ENCODE measurements at regions not wholly inside any gene's neighbourhood (a gene's known extent, or its start where the extent isn't known, plus 50 kb on each side); places are given as distances from the start of the nearest gene placed in this dataset.

DNA sequence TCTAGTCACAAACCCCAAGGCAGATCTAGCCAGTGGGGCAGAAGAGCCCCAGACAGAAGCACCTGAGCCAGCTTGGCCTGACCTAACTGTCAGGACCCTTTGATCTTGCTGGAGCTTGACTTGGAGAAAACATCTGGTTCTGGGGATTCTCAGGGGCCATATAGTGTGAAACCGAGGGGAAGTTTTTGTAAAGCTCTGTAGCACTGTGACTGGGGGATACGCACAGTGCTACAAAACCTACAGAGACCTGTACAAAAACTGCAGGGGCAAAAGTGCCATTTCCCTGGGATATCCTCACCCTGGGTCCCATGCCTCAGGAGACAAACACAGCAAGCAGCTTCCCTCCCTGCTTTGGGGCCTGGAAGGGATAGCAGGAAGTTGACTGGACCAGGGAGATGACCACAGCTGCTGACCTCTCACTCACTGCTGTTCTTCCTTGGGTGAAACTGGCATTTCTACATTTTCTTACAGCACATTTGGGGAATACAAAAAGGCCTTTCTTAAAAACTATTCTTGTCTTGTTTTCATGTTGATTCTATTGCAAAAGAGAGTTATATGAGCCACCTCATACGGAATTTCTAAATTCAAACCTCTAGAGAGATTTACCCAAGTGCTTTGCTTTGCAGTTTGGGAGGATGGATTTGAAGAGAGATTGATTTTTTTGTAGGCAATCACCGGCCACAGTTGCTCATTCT lies 140.0 kb downstream of the DAD1 start:
- Histone ChIP-seq H3K9ac (ENCODE audit: low read length) (no peak overlapping the region), H3K27me3 (ENCODE audit: control insufficient read depth, insufficient read depth, low read length) (no peaks in the 10 kb centered on the region)

DNA sequence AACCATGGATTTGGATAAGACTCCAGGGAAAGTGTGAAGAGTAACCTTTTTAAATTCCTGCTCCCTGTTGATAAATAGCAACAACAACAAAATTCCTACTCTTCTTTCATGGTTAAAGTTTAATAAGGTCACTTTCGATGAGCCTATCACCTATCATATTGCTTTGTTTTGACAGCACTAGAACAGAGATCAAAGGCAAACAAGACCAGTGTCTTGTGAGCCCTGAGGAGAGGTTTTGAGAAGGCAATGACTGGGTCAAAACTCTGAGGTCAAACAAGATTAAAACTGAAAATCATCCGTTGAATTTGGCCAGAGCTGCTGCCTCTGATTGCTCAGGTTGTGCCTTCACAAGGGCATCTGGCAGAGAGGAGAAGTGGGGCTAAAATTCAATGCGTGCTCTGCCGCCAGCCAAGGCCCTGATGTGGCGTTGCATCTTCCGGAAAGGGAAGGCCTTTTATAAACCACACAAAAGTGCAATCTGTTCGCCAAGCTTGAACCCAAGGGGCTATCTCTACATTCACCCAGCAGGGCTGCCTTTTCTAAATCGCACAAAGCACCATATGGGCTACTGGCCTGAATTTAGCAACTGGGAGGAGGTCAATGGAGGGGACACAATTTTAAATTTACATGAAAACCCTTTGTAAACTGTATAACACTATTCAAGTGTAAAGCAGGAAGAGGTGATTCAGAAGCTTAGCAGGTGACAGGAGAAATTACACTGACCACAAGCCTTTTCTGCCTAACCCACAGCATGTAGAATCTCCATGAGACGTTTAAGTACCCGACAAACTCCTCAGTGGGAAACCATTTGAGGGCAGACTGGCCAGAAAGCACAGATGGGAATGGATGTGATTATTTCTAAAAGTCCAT lies 140.8 kb downstream of the DAD1 start:
- H3K27ac ChIP-seq (ENCODE audit: low read depth, low read length): no peak overlapping the region
- no peak overlapping the region for H3K9ac ChIP-seq (ENCODE audit: low read length)
- H3K9me3 ChIP-seq (ENCODE audit: control insufficient read depth, insufficient read depth, low read depth, low read length): no peaks in the 10 kb centered on the region
- H3K4me3 ChIP-seq (ENCODE audit: low read depth, low read length): no peak overlapping the region
- peaks cover 6% of the 10 kb centered on the region for H3K4me1 ChIP-seq (ENCODE audit: control insufficient read depth, insufficient read depth, low read length)
- H3K27me3 ChIP-seq (ENCODE audit: control insufficient read depth, insufficient read depth, low read length): no peaks in the 10 kb centered on the region
- no peaks in the 10 kb centered on the region for H3K36me3 ChIP-seq (ENCODE audit: control insufficient read depth, insufficient read depth, low read length)

More for the DNA sequence above, 140.0 kb downstream of the DAD1 start:
- no peaks in the 10 kb centered on the region for H3K9me3 ChIP-seq (ENCODE audit: control insufficient read depth, insufficient read depth, low read depth, low read length)
- H3K27ac ChIP-seq (ENCODE audit: low read depth, low read length): no peak overlapping the region
- H3K4me1 ChIP-seq (ENCODE audit: control insufficient read depth, insufficient read depth, low read length): peaks cover 6% of the 10 kb centered on the region
- H3K36me3 ChIP-seq (ENCODE audit: control insufficient read depth, insufficient read depth, low read length): no peaks in the 10 kb centered on the region
- H3K4me3 ChIP-seq (ENCODE audit: low read depth, low read length): no peak overlapping the region

DNA sequence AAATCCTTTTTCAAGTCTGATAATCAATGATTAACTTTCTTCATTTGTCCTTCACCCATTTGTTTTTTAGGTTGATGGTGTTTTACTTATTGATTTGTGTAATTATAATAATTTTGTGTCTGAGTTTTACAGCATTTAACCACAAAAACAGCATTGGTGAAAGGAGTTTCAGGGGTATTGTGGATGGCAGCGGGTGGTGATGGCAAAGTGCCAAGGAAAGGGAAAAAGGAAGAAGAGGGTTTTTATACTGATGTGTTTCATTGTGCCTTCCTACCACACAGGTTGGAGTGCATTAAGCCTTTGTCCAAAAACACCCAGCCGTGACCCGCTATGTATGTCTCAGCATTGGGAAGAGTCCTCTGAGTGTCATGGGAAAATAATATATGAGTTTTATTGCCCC lies 150.3 kb downstream of the DAD1 start:
- Histone ChIP-seq H3K27ac (ENCODE audit: low read depth, low read length) (no peak overlapping the region), H3K9ac (ENCODE audit: low read length) (no peak overlapping the region), H3K4me1 (ENCODE audit: control insufficient read depth, insufficient read depth, low read length) (no peaks in the 10 kb centered on the region), H3K36me3 (ENCODE audit: control insufficient read depth, insufficient read depth, low read length) (no peaks in the 10 kb centered on the region), H3K27me3 (ENCODE audit: control insufficient read depth, insufficient read depth, low read length) (no peaks in the 10 kb centered on the region), H3K4me3 (ENCODE audit: low read depth, low read length) (no peak overlapping the region), H3K9me3 (ENCODE audit: control insufficient read depth, insufficient read depth, low read depth, low read length) (no peaks in the 10 kb centered on the region)

DNA sequence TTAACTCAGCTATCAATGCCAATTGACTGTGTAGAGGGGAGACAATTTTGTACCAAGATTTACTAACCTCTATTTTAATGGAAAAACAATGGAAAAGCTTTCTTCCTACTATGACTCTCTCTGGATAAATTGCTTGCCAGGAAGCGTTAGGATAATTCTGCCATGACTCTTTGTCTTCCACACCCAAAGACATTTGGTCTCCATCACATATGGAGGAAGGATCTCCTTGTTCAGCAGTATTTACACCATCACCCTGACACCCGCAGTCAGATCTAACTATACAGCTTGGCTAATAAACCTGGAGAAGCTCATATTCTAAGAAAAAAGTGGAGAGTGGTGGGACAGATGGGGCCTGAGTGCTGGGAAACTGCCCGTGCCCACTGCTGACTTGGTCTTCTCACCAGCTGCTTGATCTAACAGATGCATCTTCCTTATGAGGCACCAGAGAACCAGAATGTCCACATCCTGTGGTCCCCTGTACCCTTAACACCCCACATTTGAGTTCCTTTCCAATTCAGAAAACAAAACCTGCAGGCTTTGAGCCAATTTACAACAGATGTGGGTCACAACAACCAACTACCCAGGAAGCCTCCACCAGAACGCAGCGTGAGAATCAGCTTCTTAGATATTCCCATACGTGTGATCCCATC lies 154.0 kb downstream of the DAD1 start:
- Histone ChIP-seq H3K36me3 (ENCODE audit: control insufficient read depth, insufficient read depth, low read length) (no peaks in the 10 kb centered on the region), H3K9me3 (ENCODE audit: control insufficient read depth, insufficient read depth, low read depth, low read length) (no peaks in the 10 kb centered on the region), H3K9ac (ENCODE audit: low read length) (no peak overlapping the region), H3K4me3 (ENCODE audit: low read depth, low read length) (no peak overlapping the region), H3K27me3 (ENCODE audit: control insufficient read depth, insufficient read depth, low read length) (no peaks in the 10 kb centered on the region), H3K4me1 (ENCODE audit: control insufficient read depth, insufficient read depth, low read length) (no peaks in the 10 kb centered on the region), H3K27ac (ENCODE audit: low read depth, low read length) (no peak overlapping the region)

DNA sequence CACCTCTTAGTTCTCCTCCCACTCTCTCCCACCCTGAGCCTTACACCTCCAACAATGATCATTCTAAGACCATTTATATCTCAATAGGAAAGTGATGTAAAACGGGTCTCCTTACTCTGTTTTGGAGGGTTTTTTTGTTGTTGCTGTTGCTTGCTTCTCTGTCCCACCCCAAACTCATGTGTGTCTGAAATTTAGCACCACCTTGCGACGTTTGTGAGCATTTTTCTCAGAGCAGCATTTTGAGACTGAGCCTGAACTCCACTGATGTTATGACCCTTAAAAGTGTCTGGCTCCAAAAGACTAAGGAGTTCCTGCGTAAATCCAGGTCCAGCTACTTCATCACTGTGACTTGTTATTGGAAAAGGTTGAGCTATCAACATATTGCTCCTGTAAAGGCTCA lies 155.0 kb downstream of the DAD1 start:
- Histone ChIP-seq H3K9ac (ENCODE audit: low read length) (no peak overlapping the region), H3K27me3 (ENCODE audit: control insufficient read depth, insufficient read depth, low read length) (no peaks in the 10 kb centered on the region), H3K4me3 (ENCODE audit: low read depth, low read length) (no peak overlapping the region), H3K9me3 (ENCODE audit: control insufficient read depth, insufficient read depth, low read depth, low read length) (no peaks in the 10 kb centered on the region), H3K27ac (ENCODE audit: low read depth, low read length) (no peak overlapping the region), H3K4me1 (ENCODE audit: control insufficient read depth, insufficient read depth, low read length) (no peaks in the 10 kb centered on the region), H3K36me3 (ENCODE audit: control insufficient read depth, insufficient read depth, low read length) (no peaks in the 10 kb centered on the region)

DNA sequence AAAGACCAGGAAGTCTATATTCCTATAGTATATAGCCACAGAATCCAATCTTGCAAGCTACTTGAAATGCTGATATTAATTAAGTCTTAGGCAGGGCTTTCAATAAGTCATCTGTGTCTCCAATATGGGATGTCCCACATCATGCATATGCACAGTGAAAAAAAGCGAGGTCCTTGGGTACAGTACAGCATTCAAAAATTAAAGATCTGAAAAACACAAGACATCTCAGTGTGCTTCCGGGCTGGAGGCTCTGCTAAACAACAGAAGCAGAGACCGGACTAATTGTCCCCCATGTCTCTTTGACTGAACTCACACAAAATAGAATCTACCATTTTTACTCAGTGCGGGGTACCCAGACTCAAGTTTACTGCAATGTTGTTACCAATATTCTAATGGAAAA lies 156.0 kb downstream of the DAD1 start:
- H3K27me3 ChIP-seq (ENCODE audit: control insufficient read depth, insufficient read depth, low read length): no peaks in the 10 kb centered on the region
- no peaks in the 10 kb centered on the region for H3K9me3 ChIP-seq (ENCODE audit: control insufficient read depth, insufficient read depth, low read depth, low read length)
- no peaks in the 10 kb centered on the region for H3K4me1 ChIP-seq (ENCODE audit: control insufficient read depth, insufficient read depth, low read length)
- H3K9ac ChIP-seq (ENCODE audit: low read length): no peak overlapping the region
- no peak overlapping the region for H3K4me3 ChIP-seq (ENCODE audit: low read depth, low read length)
- no peak overlapping the region for H3K27ac ChIP-seq (ENCODE audit: low read depth, low read length)
- no peaks in the 10 kb centered on the region for H3K36me3 ChIP-seq (ENCODE audit: control insufficient read depth, insufficient read depth, low read length)

DNA sequence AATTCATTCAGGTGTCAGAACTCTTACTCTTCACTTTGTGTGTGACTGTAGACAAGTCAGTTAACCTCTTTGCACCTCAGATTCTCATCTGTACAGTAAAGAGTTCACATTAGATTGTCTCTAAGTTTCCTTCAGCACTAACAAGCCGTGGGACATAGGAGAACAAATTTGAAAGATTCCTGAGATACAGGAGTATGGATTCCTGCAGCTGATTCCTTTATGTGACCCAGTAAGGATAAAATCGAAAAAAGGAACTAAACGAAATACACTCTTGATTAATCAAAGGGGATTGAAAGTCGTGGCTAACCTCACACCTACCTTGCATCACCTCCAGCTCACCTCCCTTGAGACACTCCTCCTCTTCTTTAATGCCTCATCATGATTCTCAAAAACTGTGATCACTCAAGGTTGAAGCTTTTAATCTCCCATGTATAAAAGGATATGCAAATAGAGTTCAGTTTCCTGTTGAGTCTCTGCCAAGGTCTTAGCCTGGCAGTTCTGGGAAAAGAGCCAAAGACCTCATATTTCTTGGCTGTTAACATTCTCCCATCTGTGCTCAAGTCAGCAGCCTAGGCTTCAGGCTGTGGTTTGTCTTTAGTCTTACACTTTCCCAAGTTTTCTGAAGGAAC lies 156.6 kb downstream of the DAD1 start:
- no peaks in the 10 kb centered on the region for H3K27me3 ChIP-seq (ENCODE audit: control insufficient read depth, insufficient read depth, low read length)
- no peaks in the 10 kb centered on the region for H3K9me3 ChIP-seq (ENCODE audit: control insufficient read depth, insufficient read depth, low read depth, low read length)
- H3K4me3 ChIP-seq (ENCODE audit: low read depth, low read length): no peak overlapping the region
- no peaks in the 10 kb centered on the region for H3K36me3 ChIP-seq (ENCODE audit: control insufficient read depth, insufficient read depth, low read length)
- H3K9ac ChIP-seq (ENCODE audit: low read length): no peak overlapping the region
- no peaks in the 10 kb centered on the region; the same call in 1 of the 2 replicates for H3K4me1 ChIP-seq (ENCODE audit: control insufficient read depth, insufficient read depth, low read length)
- H3K27ac ChIP-seq (ENCODE audit: low read depth, low read length): no peak overlapping the region

DNA sequence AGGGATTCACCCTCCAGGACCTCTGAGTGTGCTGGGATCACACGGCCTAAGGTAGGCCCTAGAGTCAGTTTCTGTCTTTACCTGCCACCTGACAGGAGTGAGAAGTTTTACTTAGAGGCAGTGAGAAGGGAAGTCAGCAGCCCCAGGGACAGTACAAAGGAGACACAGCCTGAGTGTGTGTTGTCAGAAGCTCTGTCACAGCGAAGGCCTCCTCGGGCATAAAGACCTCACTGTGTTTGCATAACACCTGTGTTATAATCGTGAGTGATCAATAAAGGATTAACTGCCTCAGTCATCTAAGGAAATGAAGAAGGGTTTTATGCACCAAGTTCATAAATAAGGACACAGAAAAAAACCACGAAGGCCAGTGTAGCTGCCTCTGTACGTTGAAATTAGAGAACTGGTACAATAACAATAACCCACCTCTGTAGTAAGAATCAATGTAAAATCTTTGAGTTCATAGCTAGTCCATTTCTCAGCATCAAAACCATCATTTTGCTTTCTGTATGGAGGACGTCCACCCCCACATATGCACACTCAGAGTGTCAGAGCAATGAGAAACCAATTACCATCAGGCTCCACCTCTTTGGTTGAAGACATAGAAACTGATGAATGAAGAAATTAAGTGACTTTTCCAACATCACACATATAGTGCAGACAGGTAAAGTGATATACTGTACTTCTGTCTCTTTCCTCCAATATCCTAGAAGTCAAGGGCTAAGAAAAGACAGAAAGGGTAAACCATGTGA lies 159.3 kb downstream of the DAD1 start:
- no peak overlapping the region for H3K9ac ChIP-seq (ENCODE audit: low read length)
- no peaks in the 10 kb centered on the region for H3K36me3 ChIP-seq (ENCODE audit: control insufficient read depth, insufficient read depth, low read length)
- H3K27me3 ChIP-seq (ENCODE audit: control insufficient read depth, insufficient read depth, low read length): no peaks in the 10 kb centered on the region
- no peak overlapping the region for H3K27ac ChIP-seq (ENCODE audit: low read depth, low read length)
- H3K4me1 ChIP-seq (ENCODE audit: control insufficient read depth, insufficient read depth, low read length): no peaks in the 10 kb centered on the region; the same call in 1 of the 2 replicates
- H3K9me3 ChIP-seq (ENCODE audit: control insufficient read depth, insufficient read depth, low read depth, low read length): no peaks in the 10 kb centered on the region
- H3K4me3 ChIP-seq (ENCODE audit: low read depth, low read length): no peak overlapping the region

DNA sequence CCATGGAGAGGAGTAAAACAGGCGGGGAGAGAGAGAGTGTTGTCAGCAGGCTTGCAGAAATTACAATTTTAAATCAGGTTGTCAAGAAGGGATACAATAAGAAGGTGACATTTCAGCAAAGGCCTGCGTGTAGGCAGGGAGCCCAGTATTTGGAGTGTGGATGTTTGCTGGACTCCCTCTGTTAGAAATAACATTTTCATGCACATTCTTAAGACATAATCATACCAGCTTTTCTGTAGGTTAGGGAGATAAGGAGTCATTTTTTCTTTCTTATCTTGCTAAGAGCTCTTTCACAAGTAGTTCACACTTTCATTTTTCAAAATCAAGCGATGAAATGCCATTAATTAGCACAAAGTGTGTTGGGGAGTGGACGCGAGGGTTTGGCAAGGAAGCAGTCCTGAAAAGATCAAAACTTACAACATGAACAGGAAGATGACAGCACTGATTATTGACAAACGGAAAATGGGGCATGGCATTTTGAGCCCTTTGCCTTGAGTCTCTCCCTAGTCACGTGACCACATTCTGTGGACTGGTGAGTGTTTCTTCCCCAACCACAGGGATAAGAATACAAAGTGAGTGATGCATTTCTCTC lies 160.2 kb downstream of the DAD1 start:
- Histone ChIP-seq H3K27ac (ENCODE audit: low read depth, low read length) (no peak overlapping the region), H3K4me3 (ENCODE audit: low read depth, low read length) (no peak overlapping the region), H3K4me1 (ENCODE audit: control insufficient read depth, insufficient read depth, low read length) (no peaks in the 10 kb centered on the region; the same call in 1 of the 2 replicates), H3K27me3 (ENCODE audit: control insufficient read depth, insufficient read depth, low read length) (no peaks in the 10 kb centered on the region), H3K9me3 (ENCODE audit: control insufficient read depth, insufficient read depth, low read depth, low read length) (no peaks in the 10 kb centered on the region), H3K36me3 (ENCODE audit: control insufficient read depth, insufficient read depth, low read length) (no peaks in the 10 kb centered on the region), H3K9ac (ENCODE audit: low read length) (no peak overlapping the region)

DNA sequence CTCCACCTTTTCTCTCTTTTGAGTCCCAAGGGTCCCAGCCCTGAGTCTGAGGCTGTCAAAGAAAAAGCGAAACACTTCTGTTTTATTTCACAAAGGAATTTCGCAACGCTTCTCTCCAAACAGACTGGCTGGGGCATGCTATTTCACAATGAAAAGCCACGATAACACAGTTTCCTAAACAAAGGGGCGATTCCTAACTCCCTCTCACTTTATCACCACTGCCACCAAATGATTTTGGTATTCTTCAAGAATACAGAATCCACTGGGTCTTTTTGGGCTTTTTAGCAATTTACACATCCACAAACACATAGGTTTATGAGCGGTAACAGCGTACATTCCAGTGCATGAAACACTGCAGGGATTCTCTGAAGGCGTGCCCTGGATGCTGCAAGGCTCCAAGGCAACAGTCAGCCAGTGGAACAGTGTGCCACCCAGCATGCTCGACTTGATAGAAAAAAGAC lies 161.2 kb downstream of the DAD1 start:
- no peaks in the 10 kb centered on the region for H3K9me3 ChIP-seq (ENCODE audit: control insufficient read depth, insufficient read depth, low read depth, low read length)
- no peaks in the 10 kb centered on the region; the same call in 1 of the 2 replicates for H3K4me1 ChIP-seq (ENCODE audit: control insufficient read depth, insufficient read depth, low read length)
- no peaks in the 10 kb centered on the region for H3K27me3 ChIP-seq (ENCODE audit: control insufficient read depth, insufficient read depth, low read length)
- no peak overlapping the region for H3K4me3 ChIP-seq (ENCODE audit: low read depth, low read length)
- no peak overlapping the region for H3K9ac ChIP-seq (ENCODE audit: low read length)
- no peaks in the 10 kb centered on the region for H3K36me3 ChIP-seq (ENCODE audit: control insufficient read depth, insufficient read depth, low read length)
- no peak overlapping the region for H3K27ac ChIP-seq (ENCODE audit: low read depth, low read length)

All from HUES6 (cell line).